ENCODE measurements at regions not wholly inside any gene's neighbourhood (a gene's known extent, or its start where the extent isn't known, plus 50 kb on each side); places are given as distances from the start of the nearest gene placed in this dataset.

GRCh38 chr7:25851332-25852210, 300.4 kb upstream of the NFE2L3 start:
- DNase-seq (ENCODE audit: low spot score) = peak; percentile 63
- Mint-ChIP-seq H3K27ac (peak overlapping the region; percentile 74), H3K36me3 (ENCODE audit: low read depth) (no peaks in the 10 kb centered on the region), H3K9me3 (no peaks in the 10 kb centered on the region), H3K4me1 (ENCODE audit: low read depth) (peaks cover 21% of the 10 kb centered on the region), H3K4me3 (ENCODE audit: low read depth) (peak overlapping the region; percentile 78), H3K27me3 (ENCODE audit: low read depth) (peaks cover 43% of the 10 kb centered on the region)
- intact Hi-C loops (cut with micrococcal nuclease) = loop anchor here (1.0 to 5.0 kb wide), 2 partner anchors 285 to 454 kb away; no protein-coding TSS in a partner anchor

GRCh38 chr7:25852211-25852938, 299.6 kb upstream of the NFE2L3 start:
- Mint-ChIP-seq H3K9me3 (no peaks in the 10 kb centered on the region), H3K27me3 (ENCODE audit: low read depth) (peaks cover 39% of the 10 kb centered on the region)

GRCh38 chr7:25852939-25853271, 299.1 kb upstream of the NFE2L3 start:
- peaks cover 21% of the 10 kb centered on the region for H3K4me1 Mint-ChIP-seq (ENCODE audit: low read depth)
- H3K9me3 Mint-ChIP-seq = no peaks in the 10 kb centered on the region
- H3K36me3 Mint-ChIP-seq (ENCODE audit: low read depth) = no peaks in the 10 kb centered on the region
- no peak for DNase-seq (ENCODE audit: low spot score)
- no peak overlapping the region for H3K27ac Mint-ChIP-seq
- peak overlapping the region; percentile 61 for H3K4me3 Mint-ChIP-seq (ENCODE audit: low read depth)
- H3K27me3 Mint-ChIP-seq (ENCODE audit: low read depth) = peaks cover 36% of the 10 kb centered on the region
- intact Hi-C loops (cut with micrococcal nuclease) = loop anchor here (5.0 kb wide), 1 partner anchor 456 kb away; no protein-coding TSS in a partner anchor

More at GRCh38 chr7:25852211-25852938, 299.6 kb upstream of the NFE2L3 start:
- H3K4me1 Mint-ChIP-seq (ENCODE audit: low read depth) = peaks cover 21% of the 10 kb centered on the region
- intact Hi-C loops (cut with micrococcal nuclease) = loop anchor here (5.0 kb wide), 1 partner anchor 455 kb away; no protein-coding TSS in a partner anchor
- H3K36me3 Mint-ChIP-seq (ENCODE audit: low read depth) = no peaks in the 10 kb centered on the region
- DNase-seq (ENCODE audit: low spot score) = no peak
- H3K4me3 Mint-ChIP-seq (ENCODE audit: low read depth) = peak overlapping the region; percentile 78
- no peak overlapping the region for H3K27ac Mint-ChIP-seq

- H3K4me1 Mint-ChIP-seq (ENCODE audit: low read depth) = peaks cover 21% of the 10 kb centered on the region
- no peak for DNase-seq (ENCODE audit: low spot score)
- no peak overlapping the region for H3K27ac Mint-ChIP-seq
- no peaks in the 10 kb centered on the region for H3K36me3 Mint-ChIP-seq (ENCODE audit: low read depth)
- intact Hi-C loops (cut with micrococcal nuclease) = loop anchor here (5.0 kb wide), 1 partner anchor 456 kb away; no protein-coding TSS in a partner anchor
- peaks cover 35% of the 10 kb centered on the region for H3K27me3 Mint-ChIP-seq (ENCODE audit: low read depth)
- H3K4me3 Mint-ChIP-seq (ENCODE audit: low read depth) = peak overlapping the region; percentile 61
- no peaks in the 10 kb centered on the region for H3K9me3 Mint-ChIP-seq
Observed at GRCh38 chr7:25853314-25853713, 298.7 kb upstream of the NFE2L3 start.

- no peaks in the 10 kb centered on the region for H3K9me3 Mint-ChIP-seq
- peaks cover 26% of the 10 kb centered on the region for H3K4me1 Mint-ChIP-seq (ENCODE audit: low read depth)
- H3K36me3 Mint-ChIP-seq (ENCODE audit: low read depth) = peaks cover 5% of the 10 kb centered on the region
- H3K27me3 Mint-ChIP-seq (ENCODE audit: low read depth) = peaks cover 33% of the 10 kb centered on the region
- no peak overlapping the region for H3K27ac Mint-ChIP-seq
- H3K4me3 Mint-ChIP-seq (ENCODE audit: low read depth) = peak overlapping the region; percentile 3
- no peak for DNase-seq (ENCODE audit: low spot score)
- intact Hi-C loops (cut with micrococcal nuclease) = loop anchor here (1.0 to 5.0 kb wide), 3 partner anchors 8 to 595 kb away; no protein-coding TSS in a partner anchor
Observed at GRCh38 chr7:25854059-25854458, 297.9 kb upstream of the NFE2L3 start.

GRCh38 chr7:25854608-25855497, 297.1 kb upstream of the NFE2L3 start:
- Mint-ChIP-seq H3K9me3 (no peaks in the 10 kb centered on the region), H3K36me3 (ENCODE audit: low read depth) (peaks cover 12% of the 10 kb centered on the region), H3K27ac (peak overlapping the region; percentile 69), H3K4me3 (ENCODE audit: low read depth) (peak overlapping the region; percentile 67), H3K4me1 (ENCODE audit: low read depth) (peaks cover 34% of the 10 kb centered on the region), H3K27me3 (ENCODE audit: low read depth) (peaks cover 32% of the 10 kb centered on the region)
- intact Hi-C loops (cut with micrococcal nuclease) = loop anchor here (1.0 to 5.0 kb wide), 6 partner anchors 7 to 1387 kb away; partner anchors contain the start of genes EVX1 and HOXA1
- DNase-seq (ENCODE audit: low spot score) = peak; percentile 73

GRCh38 chr7:25855854-25856782, 295.9 kb upstream of the NFE2L3 start:
- Mint-ChIP-seq H3K27ac (no peak overlapping the region), H3K9me3 (no peaks in the 10 kb centered on the region), H3K27me3 (ENCODE audit: low read depth) (peaks cover 29% of the 10 kb centered on the region), H3K36me3 (ENCODE audit: low read depth) (peaks cover 12% of the 10 kb centered on the region), H3K4me1 (ENCODE audit: low read depth) (peaks cover 46% of the 10 kb centered on the region), H3K4me3 (ENCODE audit: low read depth) (peak overlapping the region; percentile 58)
- intact Hi-C loops (cut with micrococcal nuclease) = loop anchor here (1.0 to 5.0 kb wide), 5 partner anchors 297 to 1386 kb away; partner anchors contain the start of genes EVX1 and HOXA1
- no peak for DNase-seq (ENCODE audit: low spot score)

- Mint-ChIP-seq H3K9me3 (no peaks in the 10 kb centered on the region), H3K27ac (no peak overlapping the region), H3K27me3 (ENCODE audit: low read depth) (peaks cover 27% of the 10 kb centered on the region), H3K36me3 (ENCODE audit: low read depth) (peaks cover 14% of the 10 kb centered on the region), H3K4me1 (ENCODE audit: low read depth) (peaks cover 48% of the 10 kb centered on the region), H3K4me3 (ENCODE audit: low read depth) (no peak overlapping the region)
- no peak for DNase-seq (ENCODE audit: low spot score)
- intact Hi-C loops (cut with micrococcal nuclease) = loop anchor here (2.0 to 5.0 kb wide), 4 partner anchors 437 to 1385 kb away; partner anchors contain the start of genes EVX1 and HOXA1
Observed at GRCh38 chr7:25857376-25858067, 294.5 kb upstream of the NFE2L3 start.

- intact Hi-C loops (cut with micrococcal nuclease) = loop anchor here (5.0 kb wide), 3 partner anchors 1239 to 1384 kb away; partner anchors contain the start of genes EVX1 and HOXA1
- peaks cover 29% of the 10 kb centered on the region for H3K27me3 Mint-ChIP-seq (ENCODE audit: low read depth)
Observed at GRCh38 chr7:25858200-25858524, 293.8 kb upstream of the NFE2L3 start.

GRCh38 chr7:25858525-25859411, 293.2 kb upstream of the NFE2L3 start:
- Mint-ChIP-seq H3K9me3 (no peaks in the 10 kb centered on the region), H3K36me3 (ENCODE audit: low read depth) (peaks cover 14% of the 10 kb centered on the region), H3K27ac (peak overlapping the region; percentile 89), H3K4me3 (ENCODE audit: low read depth) (no peak overlapping the region), H3K27me3 (ENCODE audit: low read depth) (peaks cover 30% of the 10 kb centered on the region), H3K4me1 (ENCODE audit: low read depth) (peaks cover 57% of the 10 kb centered on the region)
- intact Hi-C loops (cut with micrococcal nuclease) = loop anchor here (5.0 kb wide), 3 partner anchors 1239 to 1384 kb away; partner anchors contain the start of genes EVX1 and HOXA1
- DNase-seq (ENCODE audit: low spot score) = peak; percentile 27

More at GRCh38 chr7:25858200-25858524, 293.8 kb upstream of the NFE2L3 start:
- H3K4me3 Mint-ChIP-seq (ENCODE audit: low read depth) = no peak overlapping the region
- H3K36me3 Mint-ChIP-seq (ENCODE audit: low read depth) = peaks cover 14% of the 10 kb centered on the region
- H3K4me1 Mint-ChIP-seq (ENCODE audit: low read depth) = peaks cover 53% of the 10 kb centered on the region
- H3K9me3 Mint-ChIP-seq = no peaks in the 10 kb centered on the region
- DNase-seq (ENCODE audit: low spot score) = no peak
- no peak overlapping the region for H3K27ac Mint-ChIP-seq

Data from activated T-helper 2 cell treated with anti-CD3 and anti-CD28 coated beads, Interferon-gamma antibody, Interleukin-2, Interleukin-4, amounts not matched to agents 10 μg/mL and 5 μg/mL and 100 μg/mL, durations not matched to agents 14 hours and 24 hours and 36 hours (primary cell).